ENCODE measurements at regions not wholly inside any gene's neighbourhood (a gene's known extent, or its start where the extent isn't known, plus 50 kb on each side); places are given as distances from the start of the nearest gene placed in this dataset.
A peak's percentile ranks its signal among the peaks of the same experiment; 100 is the strongest.
"Not testable (repeated sequence)": the region's sequence is repeated elsewhere in the genome, so short reads cannot be mapped to it uniquely, and the experiment has no call there.

DNA sequence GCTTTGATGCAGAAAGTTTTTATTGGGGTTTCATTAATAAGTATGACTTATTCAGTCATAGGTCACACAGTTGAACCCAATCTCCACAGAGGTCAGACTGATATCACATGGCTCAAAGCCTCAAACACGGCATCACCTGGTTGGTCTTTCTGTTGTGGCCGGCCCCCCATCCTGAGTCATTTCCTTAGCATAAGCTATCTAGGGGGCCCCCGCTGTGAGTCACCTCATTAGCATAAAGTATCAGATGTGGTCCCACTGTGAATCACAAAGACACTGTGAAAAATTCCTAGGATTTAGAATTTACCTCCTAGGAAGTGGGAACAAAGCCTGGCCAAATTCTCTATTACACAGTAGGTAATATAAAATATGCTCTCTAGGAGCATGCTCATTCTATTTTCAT lies 502.2 kb downstream of the PYDC2 start:
- peak; percentile 87 for DNase-seq (ENCODE audit: low spot score)

DNA sequence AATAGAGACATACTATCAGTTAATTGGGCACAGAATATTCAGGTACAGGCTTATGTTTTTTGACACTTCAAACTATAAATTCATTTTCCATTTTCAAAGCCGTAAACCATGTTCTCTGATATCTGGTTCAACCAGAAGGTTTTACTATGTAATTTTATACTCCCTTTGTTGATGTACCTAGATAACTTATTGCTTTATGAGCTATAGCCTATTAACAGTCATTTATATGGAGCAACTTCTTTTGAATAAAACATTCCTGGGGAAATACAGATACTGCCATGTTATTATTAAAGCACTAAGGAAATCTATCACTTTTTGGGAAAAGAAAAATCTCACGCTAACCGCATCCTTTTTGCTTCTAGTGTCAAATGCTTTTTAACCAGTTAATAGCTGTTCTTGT lies 505.6 kb downstream of the PYDC2 start:
- DNase-seq (ENCODE audit: low spot score): no peak

DNA sequence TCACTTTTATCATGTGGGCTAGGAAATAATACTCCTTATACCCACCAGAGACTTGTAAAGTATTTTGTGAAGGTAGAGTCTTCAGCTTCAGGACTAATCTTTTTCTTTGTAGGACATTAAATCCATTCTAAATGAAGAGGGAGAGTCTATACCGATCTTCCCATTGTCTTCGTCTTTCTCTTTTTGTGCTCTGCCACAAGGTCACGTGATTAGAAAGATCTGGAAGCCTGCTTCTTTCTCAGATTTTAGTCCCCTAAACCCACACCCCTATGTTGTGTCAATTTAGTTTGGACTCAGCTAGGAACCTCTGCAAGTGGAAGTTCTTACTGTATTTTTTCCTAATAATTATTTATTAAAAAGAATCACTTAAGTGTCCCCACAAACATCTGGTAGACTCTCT lies 507.3 kb downstream of the PYDC2 start:
- DNase-seq (ENCODE audit: low spot score): no peak

DNA sequence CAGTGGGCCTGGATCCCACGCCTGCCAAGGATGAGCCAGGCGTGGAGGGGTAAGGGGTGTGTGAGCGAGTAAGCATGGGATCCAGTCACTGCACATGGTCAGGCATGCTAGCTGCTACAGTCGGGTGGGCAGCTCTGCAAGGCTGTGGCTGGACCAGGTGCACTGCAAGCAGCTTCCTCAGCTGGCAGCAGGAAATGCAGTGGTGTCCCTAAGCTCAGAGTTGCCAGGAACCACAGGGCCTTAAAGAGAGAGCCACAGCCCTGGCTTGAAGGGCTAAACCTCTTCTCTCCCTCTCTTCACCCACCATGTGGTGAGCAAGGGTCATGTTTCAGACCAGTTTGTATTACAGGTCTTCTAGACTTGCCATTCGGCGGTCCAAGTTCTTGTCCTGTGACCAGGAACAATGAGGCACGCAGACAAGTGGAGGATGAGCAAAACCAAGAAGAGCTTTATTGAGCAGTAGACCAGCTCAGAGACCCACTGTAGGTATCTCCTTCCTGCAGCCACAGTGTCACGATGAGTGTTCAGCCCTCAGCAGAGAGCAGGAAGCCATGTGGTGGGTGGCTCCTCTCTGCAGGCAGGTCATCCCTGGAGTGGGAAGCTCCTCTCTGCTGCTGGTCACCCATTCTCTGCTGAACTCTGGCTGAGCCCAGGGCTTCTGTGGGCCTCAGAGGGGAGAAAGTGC lies 511.9 kb downstream of the PYDC2 start:
- peak; percentile 11 for DNase-seq (ENCODE audit: low spot score)

DNA sequence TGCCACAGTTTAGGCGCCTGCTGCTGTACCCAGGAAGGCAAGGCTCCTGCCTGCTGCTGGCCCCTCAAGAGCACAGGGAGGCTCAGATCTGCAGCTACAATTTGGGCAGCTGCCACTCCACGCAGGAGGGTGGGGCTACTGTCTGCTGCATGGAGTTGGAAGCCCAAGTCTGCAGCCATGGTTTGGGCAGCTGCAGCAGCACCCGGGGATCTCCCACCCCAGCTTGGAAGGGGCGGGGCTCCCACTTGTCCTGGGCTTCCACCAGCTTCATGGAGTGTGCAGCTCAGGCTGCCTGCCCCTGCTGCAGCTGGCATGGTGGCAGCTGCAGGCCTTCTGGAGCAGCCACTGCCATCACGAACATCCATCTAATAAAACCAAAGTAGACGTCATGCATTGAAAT lies 512.9 kb downstream of the PYDC2 start:
- DNase-seq (ENCODE audit: low spot score): no peak

DNA sequence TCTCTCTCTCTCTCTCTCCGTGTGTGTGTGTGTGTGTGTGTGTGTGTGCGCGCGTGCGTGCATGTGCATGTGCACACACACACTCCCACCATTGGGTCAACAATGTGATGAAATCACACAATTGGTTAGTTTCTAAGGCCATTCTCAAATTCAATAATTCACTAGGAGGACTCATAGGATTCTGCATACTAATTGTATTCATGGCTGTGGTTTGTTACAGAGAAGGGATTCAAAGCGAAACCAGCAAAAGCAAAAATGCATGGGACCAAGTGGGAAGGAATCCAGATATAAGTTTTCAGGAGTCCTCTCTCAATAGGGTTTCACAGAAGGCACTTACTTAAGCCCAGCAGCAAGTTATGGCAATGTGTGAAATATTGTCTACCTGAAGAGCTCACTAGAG lies 515.0 kb downstream of the PYDC2 start:
- DNase-seq (ENCODE audit: low spot score): no peak

DNA sequence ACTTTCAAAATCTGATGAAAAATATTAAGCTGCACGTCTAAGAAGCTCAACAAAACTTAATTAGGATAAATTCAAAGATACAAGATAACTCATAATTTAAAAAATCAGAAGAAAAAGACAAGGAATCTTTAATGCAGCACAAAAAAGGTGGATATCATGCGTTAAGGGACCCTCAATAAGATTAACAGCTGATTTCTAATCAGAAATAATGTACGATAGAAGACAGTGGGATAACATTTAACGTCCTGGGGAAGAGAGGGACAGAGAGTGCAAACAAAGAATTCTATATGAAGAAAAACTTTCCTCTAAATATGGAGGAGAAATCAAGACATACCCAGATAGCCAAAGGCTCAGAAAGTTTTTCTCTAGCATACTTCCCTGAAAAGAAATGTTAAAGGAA lies 519.5 kb downstream of the PYDC2 start:
- DNase-seq (ENCODE audit: low spot score): no peak

DNA sequence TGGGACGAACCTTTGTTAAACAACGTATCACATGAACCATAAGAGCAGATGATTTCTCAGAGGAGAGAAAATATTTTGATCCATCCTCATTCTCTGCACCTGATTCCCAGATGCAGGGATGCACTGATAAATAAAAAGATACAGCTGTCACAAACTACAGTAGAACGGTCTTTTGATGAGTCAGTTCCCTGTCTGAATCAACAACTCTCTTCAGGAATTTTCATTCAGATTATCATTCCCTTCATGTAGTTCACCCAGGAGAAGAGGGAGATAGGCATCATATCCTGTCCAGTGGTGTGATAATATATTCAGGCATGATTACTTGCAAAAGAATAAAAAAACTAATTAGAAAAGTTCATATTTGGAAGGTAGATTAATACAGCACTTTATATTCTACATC lies 521.5 kb downstream of the PYDC2 start:
- peak; percentile 33 for DNase-seq (ENCODE audit: low spot score)

DNA sequence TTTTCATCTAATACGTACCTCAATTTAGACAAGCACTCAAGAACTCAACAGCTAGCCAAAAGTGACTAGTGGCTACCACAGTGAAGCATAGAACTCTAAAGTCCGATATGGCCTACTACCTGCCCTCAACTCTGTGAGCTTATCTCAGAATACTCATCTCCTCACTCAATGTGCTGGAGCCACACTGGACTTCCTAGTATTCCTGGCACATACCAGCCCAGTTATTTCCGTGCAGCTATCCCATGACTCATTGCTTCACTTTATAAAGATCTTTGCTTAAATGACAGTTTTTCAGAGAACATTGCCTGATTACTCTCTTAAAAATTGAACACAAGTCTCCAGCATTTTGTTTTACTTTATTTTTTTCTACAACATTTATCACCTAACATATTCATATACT lies 524.7 kb downstream of the PYDC2 start:
- peak; percentile 36 for DNase-seq (ENCODE audit: low spot score)

DNA sequence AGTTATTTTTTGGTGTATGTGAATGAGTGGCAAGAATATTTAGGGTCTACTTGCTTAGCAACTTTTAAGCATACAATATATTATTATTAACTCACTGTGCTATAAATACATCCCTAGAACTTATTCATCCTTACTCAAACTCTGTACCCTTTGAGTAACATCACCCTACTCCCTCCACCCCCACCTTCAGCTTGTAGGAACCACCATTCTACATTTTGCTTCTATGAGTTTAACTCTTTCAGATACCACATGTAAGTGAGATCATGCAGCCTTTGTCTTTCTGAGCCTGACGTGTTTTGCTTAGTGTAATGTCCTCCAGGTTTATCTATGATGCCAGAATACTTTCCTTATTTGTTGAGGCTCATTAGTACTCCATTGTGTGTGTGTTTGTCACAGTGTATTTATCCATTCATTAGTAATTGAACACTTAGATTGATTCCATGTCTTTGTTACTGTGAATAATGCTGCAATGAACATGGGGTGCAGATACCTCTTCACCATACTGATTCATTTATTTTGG lies 526.9 kb downstream of the PYDC2 start:
- DNase-seq (ENCODE audit: low spot score): no peak

DNA sequence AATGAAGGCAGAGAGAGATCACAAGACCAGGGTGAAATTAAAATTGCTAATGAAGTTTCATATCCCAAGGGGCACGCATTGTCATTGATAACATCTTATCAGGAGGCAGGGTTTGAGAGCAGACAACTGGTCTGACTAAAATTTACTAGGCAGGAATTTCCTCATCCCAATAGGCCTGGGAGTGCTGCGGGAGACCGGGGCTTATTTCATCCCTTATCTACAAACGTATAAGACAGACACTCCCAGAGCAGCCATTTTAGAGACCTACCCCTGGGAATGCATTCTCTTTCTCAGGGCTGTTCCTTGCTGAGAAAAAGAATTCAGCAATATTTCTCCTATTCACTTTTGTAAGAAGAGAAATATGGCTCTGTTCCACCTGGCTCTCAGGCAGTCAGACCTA lies 533.0 kb downstream of the PYDC2 start:
- not testable (repeated sequence) for DNase-seq (ENCODE audit: low spot score)

DNA sequence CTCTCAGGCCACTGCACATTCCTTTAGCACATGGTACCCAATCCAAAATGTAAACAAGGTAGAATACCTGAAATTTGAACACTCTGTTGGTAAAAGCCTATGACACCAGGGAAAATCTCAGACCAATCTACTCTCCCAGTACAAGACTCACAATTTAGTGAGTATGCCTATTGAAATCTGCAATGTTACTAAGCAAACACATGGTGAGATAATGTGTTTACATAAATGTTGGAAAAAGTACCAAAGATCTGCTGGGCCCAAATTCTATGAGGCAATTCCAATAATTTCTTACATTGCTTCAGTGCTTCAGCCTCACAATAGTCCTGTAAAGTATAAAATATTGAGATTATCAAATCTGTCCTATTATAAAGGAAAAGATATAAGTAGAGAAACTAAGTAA lies 536.1 kb downstream of the PYDC2 start:
- DNase-seq (ENCODE audit: low spot score): no peak

DNA sequence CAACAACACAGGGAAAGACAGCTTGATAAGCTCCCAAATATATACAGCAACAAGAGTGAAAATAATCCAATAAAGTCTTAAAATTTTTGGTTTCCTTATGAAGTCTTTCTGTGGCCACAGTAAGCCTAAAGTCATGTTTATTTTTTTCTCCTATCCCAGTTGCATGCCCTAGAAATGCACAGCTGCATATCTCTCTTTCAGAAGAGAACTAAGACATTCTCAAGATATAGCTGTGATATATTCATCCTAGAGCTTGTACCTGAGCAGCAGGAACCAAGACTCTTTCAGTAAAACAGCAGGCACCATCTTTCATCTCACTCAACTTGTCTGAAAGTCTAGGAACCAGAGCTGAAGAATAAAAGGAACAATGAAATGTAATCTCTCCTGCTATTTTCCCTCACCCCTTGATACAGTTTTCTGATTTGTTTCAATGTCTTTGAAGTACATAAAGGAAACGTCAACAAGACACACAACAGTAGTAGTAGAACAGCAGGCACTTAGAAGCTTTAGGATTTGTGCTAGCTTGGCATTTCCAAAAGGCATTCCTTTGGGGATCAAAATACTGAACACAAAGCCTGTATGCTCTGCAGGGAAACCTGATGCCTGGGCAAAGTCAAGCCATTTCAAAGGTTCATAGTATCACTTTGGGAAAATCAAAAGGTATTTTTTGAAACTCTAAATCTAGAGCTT lies 536.8 kb downstream of the PYDC2 start:
- DNase-seq (ENCODE audit: low spot score): no peak

DNA sequence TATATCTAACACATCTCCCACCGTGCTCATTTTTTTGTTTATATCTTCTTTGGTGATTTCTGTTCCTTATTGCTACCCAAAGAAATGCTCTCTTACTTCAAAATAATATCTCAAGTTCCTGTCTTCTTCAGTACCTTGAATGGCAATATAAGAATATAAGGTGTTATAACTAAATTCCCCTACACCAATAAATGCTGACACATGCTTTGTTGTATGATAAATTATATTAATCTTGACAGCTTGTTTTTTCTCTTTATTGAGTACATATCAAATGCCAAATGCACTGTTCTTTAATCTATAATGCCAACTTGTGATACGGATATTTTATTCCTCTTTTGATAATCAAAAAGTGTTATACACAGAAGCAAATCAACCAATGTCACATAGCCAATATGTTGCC lies 540.3 kb downstream of the PYDC2 start:
- no peak for DNase-seq (ENCODE audit: low spot score)

DNA sequence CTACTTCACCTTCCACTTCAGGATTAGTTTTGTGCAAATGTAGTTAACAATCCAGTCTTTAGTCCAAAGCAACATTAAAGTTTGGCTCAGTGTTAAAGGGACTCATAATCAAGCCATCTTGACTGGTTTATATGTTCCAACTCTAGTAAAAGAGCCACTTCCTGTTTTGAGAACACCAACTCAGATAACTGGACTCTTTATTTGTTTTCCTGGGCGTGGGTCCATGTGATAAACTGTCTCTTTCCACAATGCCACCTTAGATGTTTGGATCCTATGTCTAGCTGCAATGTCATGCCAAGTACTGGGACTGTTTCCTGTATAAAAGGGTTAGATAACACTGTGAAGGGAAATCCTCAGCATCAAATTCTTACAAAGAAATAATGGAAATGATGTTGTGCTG lies 545.0 kb downstream of the PYDC2 start:
- DNase-seq (ENCODE audit: low spot score): no peak

DNA sequence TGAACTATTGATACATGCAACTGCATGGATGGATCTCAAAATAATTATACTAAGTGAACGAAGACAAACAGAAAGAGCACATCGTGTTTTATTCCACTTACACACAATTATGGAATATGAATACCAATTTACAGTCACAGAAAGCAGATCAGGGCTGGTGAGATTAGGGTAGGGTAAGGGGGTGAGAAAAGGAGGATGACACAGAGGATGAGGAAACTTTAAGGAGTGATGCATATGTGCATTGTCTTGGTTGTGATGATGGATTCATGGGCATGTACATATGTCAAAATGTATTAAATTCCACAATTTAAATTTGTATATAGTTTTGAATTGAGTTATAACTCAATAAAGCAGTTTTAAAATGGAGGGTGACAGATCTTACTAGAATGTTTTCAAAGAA lies 548.9 kb downstream of the PYDC2 start:
- DNase-seq (ENCODE audit: low spot score): no peak

DNA sequence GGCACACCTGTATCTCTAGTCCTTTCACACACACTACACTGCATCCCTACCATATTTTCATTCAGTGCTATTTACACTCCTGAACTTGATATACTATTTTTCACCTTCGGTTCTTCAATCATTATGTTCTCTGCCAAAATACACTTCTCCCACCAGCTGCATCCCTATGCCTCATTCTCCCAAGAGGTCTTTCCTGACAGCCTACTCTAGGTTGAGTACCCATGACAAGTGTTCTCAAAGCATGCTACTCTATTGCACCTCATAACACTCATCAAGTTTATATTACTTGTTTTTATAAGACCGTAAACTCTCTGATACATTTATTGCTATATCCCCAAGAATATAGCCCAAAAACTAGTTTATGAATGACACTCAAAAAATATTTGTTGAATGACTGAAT lies 549.5 kb downstream of the PYDC2 start:
- no peak for DNase-seq (ENCODE audit: low spot score)

DNA sequence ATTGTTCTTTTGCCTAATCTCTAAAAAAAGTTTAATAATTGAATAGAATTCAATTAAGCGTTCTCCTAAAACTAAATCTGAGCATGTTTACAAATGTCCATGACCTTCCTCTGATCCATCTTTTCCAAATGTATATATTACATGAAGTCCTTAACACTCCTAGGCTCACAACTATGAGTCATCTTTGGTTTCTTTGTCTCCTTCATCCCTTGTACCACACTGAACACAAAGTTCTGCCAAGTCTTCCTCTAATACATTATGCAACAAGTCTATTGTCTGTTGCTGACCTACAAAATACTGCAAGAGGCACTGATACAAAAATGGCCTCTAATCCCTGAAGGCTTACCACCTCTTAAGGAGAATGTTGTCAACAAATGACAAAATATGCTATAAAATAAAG lies 550.2 kb downstream of the PYDC2 start:
- DNase-seq (ENCODE audit: low spot score): no peak

DNA sequence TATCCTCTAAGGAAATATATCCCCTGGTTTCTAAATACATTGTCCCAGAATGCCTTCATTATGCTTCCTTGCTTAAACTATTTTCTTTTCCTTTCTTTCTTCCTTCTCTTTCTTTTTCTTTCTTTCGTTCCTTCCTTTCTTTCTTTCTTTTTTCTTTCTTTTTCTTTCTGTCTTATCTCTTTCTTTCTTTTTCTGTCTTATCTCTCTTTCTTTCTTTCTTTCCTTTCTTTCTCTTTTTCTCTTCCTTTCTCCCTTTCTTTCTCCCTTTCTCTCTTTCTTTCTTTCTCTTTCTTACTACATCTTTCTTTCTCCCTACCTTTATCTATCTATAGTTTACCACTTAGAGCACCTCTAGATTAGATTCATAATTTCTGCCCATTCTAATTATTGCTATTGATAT lies 552.1 kb downstream of the PYDC2 start:
- DNase-seq (ENCODE audit: low spot score): no peak

DNA sequence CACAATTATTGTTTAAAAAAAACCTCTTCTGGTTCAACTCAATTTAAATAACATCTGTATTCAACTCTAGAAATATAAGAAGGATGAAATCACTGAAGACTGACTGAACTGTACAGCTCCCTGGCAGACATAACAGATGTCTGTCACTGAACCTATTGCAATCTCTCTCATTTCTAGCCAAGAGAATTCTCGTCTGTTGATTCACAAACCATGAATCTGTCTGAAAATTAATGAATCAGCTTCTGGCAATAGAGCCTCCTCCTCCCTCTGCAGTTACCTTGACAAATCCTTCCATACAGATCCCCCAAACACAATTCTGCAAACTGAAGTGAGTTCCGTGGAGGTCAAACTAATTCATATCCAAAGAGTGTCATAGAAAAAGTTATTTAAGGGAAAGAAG lies 561.4 kb downstream of the PYDC2 start:
- peak; percentile 81 for DNase-seq (ENCODE audit: low spot score)

DNA sequence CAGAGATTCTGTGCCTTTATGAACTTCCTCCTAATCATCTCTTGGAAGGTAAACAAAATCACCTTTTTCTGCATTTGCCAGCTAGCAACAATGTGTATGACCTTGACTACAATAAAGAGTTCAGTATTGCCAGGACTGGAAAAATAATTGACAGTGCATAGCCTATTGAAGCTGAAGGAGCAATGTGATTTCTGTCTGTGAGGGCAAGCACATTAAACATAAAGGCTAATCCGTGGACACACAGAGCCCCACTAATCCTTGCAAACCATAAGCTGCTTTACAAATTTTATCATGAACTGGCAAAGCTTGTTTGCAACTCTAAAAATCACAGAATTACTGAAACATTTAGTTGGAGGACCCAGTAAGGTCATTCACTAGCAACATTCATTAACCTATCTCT lies 563.8 kb downstream of the PYDC2 start:
- DNase-seq (ENCODE audit: low spot score): no peak

DNA sequence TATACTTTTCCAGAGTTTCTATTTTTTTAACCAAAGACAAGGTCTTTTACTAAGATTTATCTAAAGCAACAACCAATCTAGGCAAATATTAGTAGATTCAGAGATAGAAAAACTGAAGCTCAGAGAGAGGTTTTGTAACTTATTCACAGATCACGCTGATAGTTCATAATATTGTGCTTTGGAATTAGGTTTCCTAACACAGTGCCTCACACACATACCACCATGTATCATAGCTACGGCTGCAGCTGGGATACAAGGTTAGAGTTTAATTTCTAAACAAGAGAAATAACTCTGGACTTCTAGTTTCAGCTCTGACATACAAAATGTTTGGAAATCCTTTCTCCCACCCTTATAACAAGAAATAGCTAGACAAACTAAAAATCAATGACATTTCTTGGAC lies 565.7 kb downstream of the PYDC2 start:
- peak; percentile 66 for DNase-seq (ENCODE audit: low spot score)

DNA sequence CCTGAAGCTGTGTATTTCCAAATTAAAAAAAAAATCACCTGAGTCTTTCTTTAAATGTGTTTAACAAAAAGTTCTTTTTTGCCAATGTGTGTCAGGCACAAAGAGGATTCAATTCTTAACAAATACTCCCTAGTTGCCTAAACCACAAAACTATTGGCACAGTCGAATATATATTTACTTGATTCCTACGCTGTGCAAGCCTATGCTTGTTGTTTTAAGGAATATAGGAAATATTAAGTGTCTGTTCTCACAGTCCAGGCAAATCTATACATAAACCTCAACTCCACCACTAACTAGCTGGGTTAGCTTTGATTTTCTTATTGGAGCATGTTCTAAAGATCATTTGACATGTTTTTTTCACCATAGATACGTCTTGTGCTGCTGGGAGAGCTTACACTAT lies 571.0 kb downstream of the PYDC2 start:
- DNase-seq (ENCODE audit: low spot score): no peak

DNA sequence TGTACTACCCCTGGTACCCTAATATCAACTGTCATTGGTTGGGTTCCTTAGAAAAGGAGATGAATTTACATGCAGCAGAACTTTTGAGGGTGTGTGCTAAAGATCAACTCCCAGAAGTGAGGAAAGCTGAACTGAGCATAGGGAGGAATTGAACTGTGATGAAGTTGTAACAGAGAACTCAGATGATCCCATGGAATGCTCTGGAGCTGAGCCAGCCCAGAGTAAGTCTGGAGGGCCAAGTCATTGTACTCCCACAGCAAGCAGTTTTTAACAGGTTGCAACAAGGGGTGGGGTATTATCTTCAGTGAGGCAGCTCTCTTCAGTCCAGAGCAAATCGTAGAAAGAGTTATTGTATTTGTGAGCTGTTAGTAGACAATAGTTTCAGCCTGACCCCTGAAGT lies 572.3 kb downstream of the PYDC2 start:
- peak; percentile 55 for DNase-seq (ENCODE audit: low spot score)

All from kidney tubule cell (primary cell).